Activated CD4-positive, alpha-beta T cell treated with anti-CD3 and anti-CD28 coated beads, Interleukin-2, amount 10 ng/mL, durations not matched to agents 24 days and 14 days (primary cell): ENCODE measurements at regions not wholly inside any gene's neighbourhood (a gene's known extent, or its start where the extent isn't known, plus 50 kb on each side); places are given as distances from the start of the nearest gene placed in this dataset.

ENCODE experiments used
- DNase-seq: peaks from one replicate; pipeline ENCODE4 v3.0.0; 2022
- H3K27ac Mint-ChIP-seq: one replicate; pipeline ENCODE4 v1.8.0; 2022; ENCODE audit warnings: mild to moderate bottlenecking, mixed read lengths
- H3K27me3 Mint-ChIP-seq: one replicate; pipeline ENCODE4 v1.8.0; 2022; ENCODE audit warnings: mixed read lengths
- H3K36me3 Mint-ChIP-seq: one replicate; pipeline ENCODE4 v1.8.0; 2022; ENCODE audit warnings: low read depth, mild to moderate bottlenecking, mixed read lengths
- H3K4me1 Mint-ChIP-seq: one replicate; pipeline ENCODE4 v1.8.0; 2021; ENCODE audit warnings: mixed read lengths
- H3K4me3 Mint-ChIP-seq: one replicate; pipeline ENCODE4 v1.8.0; 2022; ENCODE audit warnings: mild to moderate bottlenecking, moderate library complexity, mixed read lengths
- H3K9me3 Mint-ChIP-seq: one replicate; pipeline ENCODE4 v1.8.0; 2021; ENCODE audit warnings: mixed read lengths
- intact Hi-C: fragments of 100-400 bp; cut with micrococcal nuclease; formaldehyde crosslinking; loops from one replicate; pipeline ENCODE4 v1.15.1; 2023

DNA sequence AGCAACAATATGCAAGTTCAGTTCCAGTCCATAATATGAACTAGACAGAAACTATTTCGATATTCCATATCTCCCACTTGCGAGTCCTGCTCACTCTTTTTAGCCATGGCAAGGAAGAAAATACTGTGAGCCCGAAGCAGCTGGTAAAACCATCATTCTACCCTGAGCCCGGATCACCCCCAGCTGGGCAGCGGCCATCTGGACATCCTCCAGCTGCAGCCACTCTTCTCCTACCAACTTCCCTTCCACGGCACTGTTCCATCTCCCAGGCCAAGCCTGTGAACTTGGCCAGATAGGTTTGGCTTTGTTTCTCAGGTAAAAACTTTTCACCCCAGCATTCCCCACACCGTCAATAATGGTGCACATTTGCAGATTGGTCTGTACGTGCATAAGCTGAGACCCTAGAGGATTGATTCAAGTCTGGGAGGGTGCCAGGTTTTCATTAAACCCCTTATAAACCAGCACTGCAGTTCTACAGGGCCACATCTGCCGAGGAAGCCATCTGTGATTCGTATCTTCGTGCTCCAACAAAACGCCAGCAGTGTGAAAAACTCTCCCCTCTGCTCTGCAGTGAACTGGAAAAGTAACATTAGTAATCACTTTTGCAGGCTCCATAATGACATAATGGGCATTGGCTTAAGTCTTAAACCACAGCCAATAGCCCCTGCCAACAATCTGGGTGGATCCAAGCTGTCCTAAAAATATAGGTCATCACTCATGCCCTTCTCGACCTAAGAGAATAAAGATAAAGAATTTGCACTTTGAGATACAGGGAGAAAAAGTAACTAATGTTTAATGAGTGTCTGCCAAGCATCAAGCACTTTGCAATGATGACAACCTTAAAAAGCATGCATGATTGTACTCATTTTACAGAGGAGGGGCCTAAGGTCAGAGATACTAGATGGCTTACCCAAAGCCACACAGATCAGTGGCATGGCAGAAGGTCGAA lies 205.1 kb downstream of the PLPP3 start:
- intact Hi-C loops = no loop called here
- Mint-ChIP-seq H3K4me3 (no peak overlapping the region), H3K36me3 (no peaks in the 10 kb centered on the region), H3K27me3 (no peaks in the 10 kb centered on the region), H3K27ac (no peak overlapping the region), H3K9me3 (no peaks in the 10 kb centered on the region), H3K4me1 (no peaks in the 10 kb centered on the region)
- no peak for DNase-seq

DNA sequence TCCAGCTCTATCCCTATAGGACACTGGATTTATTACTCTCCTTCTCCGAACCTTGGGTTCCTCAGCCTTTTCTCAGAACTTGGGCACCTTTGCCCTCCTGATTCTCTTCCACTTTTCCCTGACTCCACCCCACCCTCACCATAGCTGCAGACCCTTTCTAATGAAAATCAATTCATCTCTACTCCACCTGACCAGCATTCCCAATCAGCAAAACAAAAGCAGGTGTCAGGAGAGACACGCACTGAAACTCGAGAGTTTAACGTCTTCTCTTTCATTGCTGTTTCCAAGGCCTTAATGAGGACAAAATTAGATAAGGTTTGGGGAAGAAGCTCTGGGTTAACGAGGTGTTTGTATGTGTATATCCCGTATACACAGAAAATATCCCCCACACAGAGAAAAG lies 208.8 kb downstream of the PLPP3 start:
- Mint-ChIP-seq H3K27me3 (no peaks in the 10 kb centered on the region), H3K4me1 (no peaks in the 10 kb centered on the region), H3K9me3 (no peaks in the 10 kb centered on the region), H3K36me3 (no peaks in the 10 kb centered on the region), H3K27ac (no peak overlapping the region), H3K4me3 (no peak overlapping the region)
- intact Hi-C loops = no loop called here
- no peak for DNase-seq

DNA sequence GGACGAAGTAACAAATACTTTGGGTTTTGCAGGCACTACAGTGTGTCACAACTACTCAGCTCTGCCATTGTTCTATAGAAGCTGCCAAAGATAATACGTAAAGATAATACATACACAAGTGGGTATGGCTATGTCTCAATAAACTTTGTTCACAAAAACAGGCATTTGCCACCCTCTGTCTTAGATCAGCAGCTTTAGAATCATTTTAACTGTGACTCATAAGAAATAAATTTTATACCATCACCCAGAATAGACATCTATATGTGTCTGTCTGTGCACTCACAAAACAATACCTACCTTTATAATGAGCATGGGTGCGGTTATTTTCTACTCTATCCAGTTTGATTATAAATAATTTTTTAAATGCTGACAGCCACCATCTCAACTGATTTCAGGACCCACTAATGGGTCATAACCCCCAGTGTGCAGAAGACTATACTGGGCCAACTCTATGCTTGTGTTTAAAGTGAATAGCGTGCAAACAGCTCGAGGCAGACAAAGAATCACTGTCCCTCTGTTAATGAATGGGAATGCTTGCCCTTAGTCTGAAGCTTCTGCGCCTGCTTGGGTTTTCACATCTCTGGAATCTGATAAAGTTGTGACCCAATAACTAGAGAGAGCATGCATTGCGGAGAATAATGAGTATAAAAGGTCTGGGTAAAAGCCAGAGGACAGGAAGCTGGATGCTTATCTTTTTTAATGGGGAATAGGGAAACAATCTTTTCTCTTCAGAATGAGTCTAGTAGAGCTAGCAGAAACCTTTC lies 216.2 kb downstream of the PLPP3 start:
- intact Hi-C loops = no loop called here
- Mint-ChIP-seq H3K27ac (no peak overlapping the region), H3K4me1 (no peaks in the 10 kb centered on the region), H3K27me3 (no peaks in the 10 kb centered on the region), H3K4me3 (no peak overlapping the region), H3K9me3 (no peaks in the 10 kb centered on the region), H3K36me3 (no peaks in the 10 kb centered on the region)
- DNase-seq = no peak

DNA sequence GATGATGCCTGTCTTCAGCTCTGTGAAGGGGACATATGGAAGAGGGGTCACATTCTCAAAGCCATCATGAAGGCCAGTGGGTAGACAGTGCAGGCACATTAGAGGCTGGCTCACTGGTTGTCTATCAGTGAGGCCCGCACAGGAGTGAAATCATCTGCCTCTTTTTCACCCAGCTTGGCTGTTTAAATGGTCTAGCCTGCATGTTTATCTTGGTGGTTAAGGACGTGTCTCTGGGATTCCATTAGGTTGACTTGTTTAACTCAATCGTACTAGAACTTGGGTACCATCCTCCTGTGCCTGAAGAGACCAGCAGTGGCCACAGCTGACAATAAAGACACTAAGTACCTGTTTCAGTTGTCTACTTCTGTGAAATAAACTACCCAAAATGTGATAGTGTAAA lies 219.3 kb downstream of the PLPP3 start:
- H3K27ac Mint-ChIP-seq = no peak overlapping the region
- intact Hi-C loops = no loop called here
- no peak overlapping the region for H3K4me3 Mint-ChIP-seq
- no peaks in the 10 kb centered on the region for H3K27me3 Mint-ChIP-seq
- H3K9me3 Mint-ChIP-seq = no peaks in the 10 kb centered on the region
- no peak for DNase-seq
- no peaks in the 10 kb centered on the region for H3K36me3 Mint-ChIP-seq
- H3K4me1 Mint-ChIP-seq = no peaks in the 10 kb centered on the region

DNA sequence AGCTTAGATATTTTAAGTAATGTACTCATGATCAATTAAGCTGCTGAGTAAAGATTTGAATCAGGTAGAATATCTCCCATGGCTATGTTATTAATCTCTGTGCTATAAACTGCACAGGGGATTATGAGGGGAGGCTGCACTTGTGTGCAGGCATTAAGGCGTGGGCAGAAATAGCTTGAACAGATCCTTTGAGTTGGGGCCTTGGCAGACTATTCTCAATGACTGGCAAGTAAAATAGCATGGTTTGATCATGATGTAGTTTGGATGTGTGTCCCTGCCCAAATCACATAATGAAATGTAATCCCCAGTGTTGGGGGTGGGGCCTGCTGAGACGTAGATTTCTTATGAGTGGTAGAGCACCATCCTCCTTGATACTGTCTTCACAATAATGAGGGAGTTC lies 220.3 kb downstream of the PLPP3 start:
- Mint-ChIP-seq H3K4me3 (no peak overlapping the region), H3K36me3 (no peaks in the 10 kb centered on the region), H3K9me3 (no peaks in the 10 kb centered on the region), H3K27ac (no peak overlapping the region), H3K4me1 (no peaks in the 10 kb centered on the region), H3K27me3 (no peaks in the 10 kb centered on the region)
- intact Hi-C loops = no loop called here
- no peak for DNase-seq

DNA sequence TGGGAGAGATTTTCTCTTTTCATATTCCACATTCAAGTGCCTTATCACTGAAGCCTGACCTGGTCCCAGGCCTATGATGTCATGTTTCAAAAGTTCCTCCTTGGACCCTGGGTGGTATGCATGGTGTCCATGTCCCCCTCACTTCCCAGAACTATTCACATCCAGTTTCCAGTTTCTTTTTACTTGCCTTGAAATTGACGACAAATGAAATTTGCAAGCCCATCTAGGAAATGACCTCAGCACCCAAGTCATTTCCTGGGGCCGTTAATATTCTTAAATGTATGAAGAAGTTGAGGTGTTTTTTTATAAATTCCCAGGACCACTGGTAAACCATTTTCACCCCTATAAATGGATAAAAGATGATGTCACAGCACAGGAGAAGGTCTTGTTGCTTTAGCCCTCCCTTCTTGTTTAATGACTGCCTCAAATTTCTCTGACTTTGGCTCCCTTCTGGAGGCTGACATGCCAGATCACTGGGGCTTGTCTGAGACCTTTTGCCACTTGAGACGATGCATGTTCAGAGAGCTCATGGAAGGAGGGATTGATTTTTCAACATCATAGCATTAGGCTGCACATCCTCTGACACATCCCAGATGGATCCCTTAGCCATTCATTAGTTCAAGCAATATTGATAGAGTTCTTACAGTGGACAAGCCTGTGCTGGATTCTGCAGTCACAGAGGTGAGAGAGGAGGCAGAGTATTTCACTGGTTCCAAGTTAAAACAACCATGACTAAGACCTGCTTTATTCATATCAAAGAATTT lies 221.3 kb downstream of the PLPP3 start:
- Mint-ChIP-seq H3K9me3 (no peaks in the 10 kb centered on the region), H3K27ac (no peak overlapping the region), H3K36me3 (no peaks in the 10 kb centered on the region), H3K4me1 (no peaks in the 10 kb centered on the region), H3K4me3 (no peak overlapping the region), H3K27me3 (no peaks in the 10 kb centered on the region)
- DNase-seq = no peak
- intact Hi-C loops = no loop called here

DNA sequence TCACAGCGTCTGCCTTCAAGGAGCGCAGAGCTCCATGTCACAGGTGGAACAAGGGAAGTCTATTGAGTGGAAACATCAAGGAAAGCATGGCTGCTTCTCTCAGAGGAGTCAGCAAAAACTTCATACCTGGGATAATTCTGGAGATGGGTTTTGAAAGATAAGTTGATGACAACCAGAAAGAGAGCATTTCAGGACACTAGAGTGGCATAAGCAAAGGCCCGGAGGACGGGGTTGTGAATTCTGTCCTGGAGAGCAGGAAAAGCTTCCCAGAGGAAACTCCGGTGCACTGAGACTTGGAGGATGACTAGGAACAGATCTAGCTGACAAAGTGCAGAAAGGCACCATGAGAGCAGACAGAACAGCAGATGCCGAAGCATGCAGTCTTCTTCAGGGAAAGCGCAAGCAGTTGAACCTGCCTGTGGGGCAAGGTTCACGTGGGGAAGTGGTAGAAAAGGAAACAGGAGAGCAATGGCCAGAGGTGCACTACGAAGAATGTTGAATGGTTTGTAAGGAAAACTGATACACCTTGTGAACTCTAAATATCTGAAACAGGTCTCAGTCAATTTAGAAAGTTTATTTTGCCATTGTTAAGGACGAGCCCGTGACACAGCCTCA lies 222.9 kb downstream of the PLPP3 start:
- Mint-ChIP-seq H3K27ac (no peak overlapping the region), H3K36me3 (no peaks in the 10 kb centered on the region), H3K27me3 (no peaks in the 10 kb centered on the region), H3K4me1 (no peaks in the 10 kb centered on the region), H3K9me3 (no peaks in the 10 kb centered on the region), H3K4me3 (no peak overlapping the region)
- intact Hi-C loops = no loop called here
- DNase-seq = no peak

DNA sequence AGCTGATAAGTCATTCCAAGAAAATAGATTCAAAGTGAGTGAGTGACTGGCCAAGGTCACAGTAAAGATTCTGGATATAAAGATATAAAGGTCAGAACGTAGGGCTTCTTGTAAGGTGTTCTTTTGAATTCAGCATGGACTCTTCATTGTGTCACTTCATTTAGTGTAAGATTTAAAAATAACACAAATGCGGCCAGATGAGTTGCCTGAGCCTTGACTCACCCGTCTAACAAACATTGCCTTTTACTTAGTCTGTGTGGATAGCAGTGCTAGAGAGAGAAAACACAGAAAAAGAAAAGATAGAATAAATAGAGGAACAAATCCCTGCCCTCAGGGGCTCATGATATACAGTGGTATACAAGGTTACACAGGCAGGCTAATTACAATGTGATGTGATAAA lies 223.4 kb downstream of the PLPP3 start:
- no peak for DNase-seq
- Mint-ChIP-seq H3K36me3 (no peaks in the 10 kb centered on the region), H3K27me3 (no peaks in the 10 kb centered on the region), H3K9me3 (no peaks in the 10 kb centered on the region), H3K27ac (no peak overlapping the region), H3K4me3 (no peak overlapping the region), H3K4me1 (no peaks in the 10 kb centered on the region)
- intact Hi-C loops = no loop called here

DNA sequence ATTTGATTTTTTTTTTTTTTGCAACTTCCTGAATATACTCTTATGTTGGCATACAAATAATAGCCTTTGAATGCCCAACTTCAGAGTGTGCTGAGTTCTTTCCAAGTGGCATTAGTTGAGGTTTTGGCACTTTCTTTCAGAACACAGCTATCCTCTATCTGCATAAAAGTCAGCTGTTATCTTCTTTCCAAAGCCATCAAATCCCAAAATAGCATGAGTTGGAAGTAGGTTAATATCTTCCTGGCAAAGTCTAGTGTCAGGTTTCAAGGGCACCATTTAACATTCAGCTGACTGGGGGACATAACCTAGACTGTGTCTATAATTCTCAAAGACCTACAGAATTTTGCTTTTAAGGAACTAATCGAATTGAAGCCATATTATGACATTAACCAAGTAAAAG lies 223.9 kb downstream of the PLPP3 start:
- no peak for DNase-seq
- intact Hi-C loops = no loop called here
- H3K36me3 Mint-ChIP-seq = no peaks in the 10 kb centered on the region
- H3K4me3 Mint-ChIP-seq = no peak overlapping the region
- no peaks in the 10 kb centered on the region for H3K9me3 Mint-ChIP-seq
- no peaks in the 10 kb centered on the region for H3K27me3 Mint-ChIP-seq
- H3K4me1 Mint-ChIP-seq = no peaks in the 10 kb centered on the region
- no peak overlapping the region for H3K27ac Mint-ChIP-seq

DNA sequence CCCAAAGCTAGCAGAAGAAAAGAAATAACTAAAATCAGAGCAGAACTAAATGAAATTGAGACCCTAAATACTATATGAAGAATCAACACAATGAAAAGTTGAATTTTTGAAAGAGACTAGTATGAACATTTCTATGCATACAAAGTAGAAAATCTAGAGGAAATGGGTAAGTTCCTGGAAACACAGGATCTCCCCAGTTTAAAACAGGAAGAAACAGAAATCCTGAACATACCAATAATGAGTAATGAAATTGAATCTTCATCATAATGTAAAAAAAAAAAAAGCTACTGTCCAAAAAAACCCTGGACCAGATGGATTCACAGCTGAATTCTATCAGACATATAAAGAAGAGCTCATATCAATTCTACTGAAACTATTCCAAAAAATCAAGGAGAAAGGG lies 233.5 kb downstream of the PLPP3 start:
- Mint-ChIP-seq H3K4me3 (no peak overlapping the region), H3K4me1 (no peaks in the 10 kb centered on the region)

DNA sequence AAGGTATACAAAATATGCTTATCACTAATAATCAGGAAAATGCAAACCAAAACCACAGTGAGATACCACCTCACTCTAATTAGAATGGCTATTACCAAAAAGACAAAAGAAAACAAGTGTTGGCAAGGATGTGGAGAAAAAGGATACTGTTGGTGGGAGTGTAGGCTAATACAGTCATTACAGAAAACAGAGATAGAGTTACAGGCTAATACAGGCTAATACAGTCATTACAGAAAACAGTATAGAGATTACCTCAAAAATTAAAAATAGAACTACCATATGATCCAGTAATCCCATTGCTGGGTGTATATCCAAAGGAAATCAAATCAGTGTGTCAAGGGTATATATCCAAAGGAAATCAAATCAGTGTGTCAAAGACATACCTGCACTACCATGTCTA lies 238.4 kb downstream of the PLPP3 start:
- H3K27ac Mint-ChIP-seq = no peak overlapping the region
- H3K4me1 Mint-ChIP-seq = no peaks in the 10 kb centered on the region
- H3K27me3 Mint-ChIP-seq = no peaks in the 10 kb centered on the region
- no peaks in the 10 kb centered on the region for H3K9me3 Mint-ChIP-seq
- H3K4me3 Mint-ChIP-seq = no peak overlapping the region
- DNase-seq = no peak
- intact Hi-C loops = no loop called here
- H3K36me3 Mint-ChIP-seq = no peaks in the 10 kb centered on the region

More for the DNA sequence above, 233.5 kb downstream of the PLPP3 start:
- no peak for DNase-seq
- intact Hi-C loops = no loop called here
- Mint-ChIP-seq H3K27me3 (no peaks in the 10 kb centered on the region), H3K36me3 (no peaks in the 10 kb centered on the region), H3K9me3 (no peaks in the 10 kb centered on the region), H3K27ac (no peak overlapping the region)

DNA sequence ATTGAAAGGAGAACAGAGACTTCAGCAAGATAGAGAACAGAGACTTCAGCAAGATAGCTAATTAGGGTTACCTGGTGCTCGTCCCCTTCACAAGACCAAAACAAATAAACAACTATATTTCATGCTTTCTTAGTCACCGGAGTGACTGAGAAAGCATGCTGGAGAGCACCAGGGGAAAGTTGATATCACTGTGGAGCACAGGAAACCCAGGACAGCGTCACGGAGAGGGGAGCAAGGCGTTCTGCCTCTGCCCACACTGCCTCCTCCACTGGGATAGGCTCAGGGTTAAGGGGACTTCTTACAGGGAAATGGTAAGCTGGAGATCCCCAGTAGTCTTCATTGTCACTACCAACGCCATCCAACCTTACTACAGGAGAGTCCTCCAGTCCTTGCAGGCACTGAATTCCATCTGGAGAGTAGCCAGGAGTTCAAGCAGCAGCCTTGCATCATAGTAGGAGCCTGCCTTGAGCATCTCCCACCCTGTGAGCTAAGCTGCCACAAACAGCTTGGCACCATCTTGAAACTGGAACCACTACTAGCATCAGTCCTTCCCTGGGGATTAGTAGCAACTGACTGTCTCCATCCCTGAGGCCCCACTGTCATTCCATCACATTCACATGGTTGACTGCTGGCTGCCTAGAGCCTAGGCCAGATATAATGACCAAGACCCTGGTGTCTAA lies 239.4 kb downstream of the PLPP3 start:
- no peaks in the 10 kb centered on the region for H3K36me3 Mint-ChIP-seq
- no peak overlapping the region for H3K4me3 Mint-ChIP-seq
- no peaks in the 10 kb centered on the region for H3K9me3 Mint-ChIP-seq
- DNase-seq = no peak
- H3K27ac Mint-ChIP-seq = no peak overlapping the region
- H3K4me1 Mint-ChIP-seq = no peaks in the 10 kb centered on the region
- intact Hi-C loops = no loop called here
- no peaks in the 10 kb centered on the region for H3K27me3 Mint-ChIP-seq

DNA sequence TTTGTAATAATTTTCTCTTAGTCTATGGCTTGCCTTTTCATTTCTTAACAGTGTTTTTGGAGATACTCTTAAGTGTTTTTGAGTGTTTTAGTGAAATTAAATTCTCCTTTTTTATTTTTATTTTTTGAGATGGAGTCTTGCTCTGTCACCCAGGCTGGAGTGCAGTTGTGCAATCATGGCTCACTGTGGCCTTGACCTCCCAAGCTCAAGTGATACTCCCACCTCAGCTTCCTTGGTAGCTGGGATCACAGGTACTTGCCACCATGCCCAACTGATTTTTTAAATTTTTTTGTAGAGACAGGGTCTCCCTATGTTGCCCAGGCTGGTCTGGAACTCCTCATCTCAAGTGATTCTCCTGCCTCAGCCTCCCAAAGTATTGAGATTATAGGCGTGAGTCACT lies 240.3 kb downstream of the PLPP3 start:
- no peak for DNase-seq
- Mint-ChIP-seq H3K27me3 (no peaks in the 10 kb centered on the region), H3K27ac (no peak overlapping the region), H3K36me3 (no peaks in the 10 kb centered on the region), H3K9me3 (no peaks in the 10 kb centered on the region), H3K4me3 (no peak overlapping the region), H3K4me1 (no peaks in the 10 kb centered on the region)
- intact Hi-C loops = no loop called here
